Adipocyte (in vitro differentiated cells): ENCODE measurements at regions not wholly inside any gene's neighbourhood (a gene's known extent, or its start where the extent isn't known, plus 50 kb on each side); places are given as distances from the start of the nearest gene placed in this dataset.

Source experiments
- DNase-seq: peaks from one replicate; pipeline ENCODE4 v3.0.0-alpha.2; 2015; ENCODE audit warnings: low read depth
- H3K27me3 ChIP-seq: replicated peaks from 2 replicates; pipeline ENCODE4 v1.7.0; 2013; ENCODE audit warnings: mild to moderate bottlenecking, low read length, moderate library complexity; ENCODE audit not compliant: control insufficient read depth, insufficient read depth
- H3K36me3 ChIP-seq: 2 replicates; pipeline ENCODE4 v1.7.0; 2013; ENCODE audit warnings: low read length, mild to moderate bottlenecking, moderate library complexity; ENCODE audit not compliant: control insufficient read depth, insufficient read depth, severe bottlenecking
- H3K4me1 ChIP-seq: 2 replicates; pipeline ENCODE4 v1.7.0; 2013; ENCODE audit warnings: mild to moderate bottlenecking, low read length, moderate library complexity; ENCODE audit not compliant: control insufficient read depth, insufficient read depth
- H3K4me3 ChIP-seq: 2 replicates; pipeline ENCODE4 v1.7.0; 2013; ENCODE audit warnings: mild to moderate bottlenecking, low read length, moderate library complexity
- H3K9ac ChIP-seq: 2 replicates; pipeline ENCODE4 v1.7.0; 2013; ENCODE audit warnings: mild to moderate bottlenecking, low read length, moderate library complexity
- H3K9me3 ChIP-seq: 2 replicates; pipeline ENCODE4 v1.7.0; 2013; ENCODE audit warnings: mild to moderate bottlenecking, low read length, moderate library complexity; ENCODE audit not compliant: control insufficient read depth

- Histone ChIP-seq H3K4me1 (peaks cover 11% of the 10 kb centered on the region), H3K9ac (no peak overlapping the region), H3K27me3 (peaks cover 9% of the 10 kb centered on the region), H3K36me3 (no peaks in the 10 kb centered on the region), H3K4me3 (peak overlapping the region; percentile 13), H3K9me3 (peaks cover 7% of the 10 kb centered on the region)
- DNase-seq = peak; percentile 21
Measured at GRCh38 chr6:142500250-142500786, 198.5 kb downstream of the ADGRG6 start.

- H3K4me1 ChIP-seq = peaks cover 11% of the 10 kb centered on the region
- H3K9ac ChIP-seq = no peak overlapping the region
- no peak for DNase-seq
- peaks cover 7% of the 10 kb centered on the region for H3K9me3 ChIP-seq
- H3K36me3 ChIP-seq = no peaks in the 10 kb centered on the region
- no peak overlapping the region for H3K4me3 ChIP-seq
- H3K27me3 ChIP-seq = peaks cover 9% of the 10 kb centered on the region
Measured at GRCh38 chr6:142501795-142502194, 200.0 kb downstream of the ADGRG6 start.

GRCh38 chr6:142507065-142507464 is 205.3 kb downstream of the ADGRG6 start:
- Histone ChIP-seq H3K9ac (no peak overlapping the region), H3K9me3 (peaks cover 19% of the 10 kb centered on the region), H3K27me3 (peaks cover 17% of the 10 kb centered on the region), H3K4me3 (no peak overlapping the region), H3K4me1 (no peaks in the 10 kb centered on the region), H3K36me3 (no peaks in the 10 kb centered on the region)
- DNase-seq = no peak

- Histone ChIP-seq H3K27me3 (peaks cover 17% of the 10 kb centered on the region), H3K9me3 (peaks cover 12% of the 10 kb centered on the region), H3K9ac (no peak overlapping the region), H3K4me3 (no peak overlapping the region), H3K36me3 (no peaks in the 10 kb centered on the region), H3K4me1 (no peaks in the 10 kb centered on the region)
- no peak for DNase-seq
Measured at GRCh38 chr6:142510211-142510610, 208.4 kb downstream of the ADGRG6 start.

GRCh38 chr6:142518126-142518525 is 216.3 kb downstream of the ADGRG6 start:
- Histone ChIP-seq H3K4me3 (no peak overlapping the region), H3K9ac (no peak overlapping the region)
- no peak for DNase-seq

GRCh38 chr6:142518761-142519160 is 217.0 kb downstream of the ADGRG6 start:
- Histone ChIP-seq H3K9ac (no peak overlapping the region), H3K27me3 (no peaks in the 10 kb centered on the region), H3K9me3 (peaks cover 11% of the 10 kb centered on the region), H3K4me3 (no peak overlapping the region), H3K4me1 (peaks cover 2% of the 10 kb centered on the region), H3K36me3 (no peaks in the 10 kb centered on the region)
- DNase-seq = no peak

More at GRCh38 chr6:142518126-142518525, 216.3 kb downstream of the ADGRG6 start:
- H3K36me3 ChIP-seq = no peaks in the 10 kb centered on the region
- no peaks in the 10 kb centered on the region for H3K4me1 ChIP-seq
- peaks cover 11% of the 10 kb centered on the region for H3K9me3 ChIP-seq
- no peaks in the 10 kb centered on the region for H3K27me3 ChIP-seq

GRCh38 chr6:142521791-142522190 is 220.0 kb downstream of the ADGRG6 start:
- Histone ChIP-seq H3K9me3 (peaks cover 1% of the 10 kb centered on the region), H3K4me1 (peaks cover 2% of the 10 kb centered on the region), H3K27me3 (no peaks in the 10 kb centered on the region), H3K4me3 (no peak overlapping the region), H3K36me3 (no peaks in the 10 kb centered on the region), H3K9ac (no peak overlapping the region)
- no peak for DNase-seq

- no peak overlapping the region for H3K9ac ChIP-seq
- H3K27me3 ChIP-seq = no peaks in the 10 kb centered on the region
- no peaks in the 10 kb centered on the region for H3K9me3 ChIP-seq
- no peaks in the 10 kb centered on the region for H3K36me3 ChIP-seq
- peaks cover 2% of the 10 kb centered on the region for H3K4me1 ChIP-seq
- no peak overlapping the region for H3K4me3 ChIP-seq
- peak; percentile 68 for DNase-seq
Measured at GRCh38 chr6:142523515-142524375, 221.9 kb downstream of the ADGRG6 start.

- H3K9me3 ChIP-seq = peaks cover 8% of the 10 kb centered on the region
- no peaks in the 10 kb centered on the region for H3K36me3 ChIP-seq
- no peak for DNase-seq
- no peaks in the 10 kb centered on the region for H3K4me1 ChIP-seq
- no peaks in the 10 kb centered on the region for H3K27me3 ChIP-seq
- no peak overlapping the region for H3K9ac ChIP-seq
- H3K4me3 ChIP-seq = no peak overlapping the region
Measured at GRCh38 chr6:142530566-142530965, 228.8 kb downstream of the ADGRG6 start.

GRCh38 chr6:142531727-142532126 is 229.9 kb downstream of the ADGRG6 start:
- no peaks in the 10 kb centered on the region for H3K36me3 ChIP-seq
- DNase-seq = no peak
- no peaks in the 10 kb centered on the region for H3K4me1 ChIP-seq
- no peak overlapping the region for H3K4me3 ChIP-seq
- H3K27me3 ChIP-seq = no peaks in the 10 kb centered on the region
- peaks cover 8% of the 10 kb centered on the region for H3K9me3 ChIP-seq
- H3K9ac ChIP-seq = no peak overlapping the region

GRCh38 chr6:142534076-142534475 is 232.3 kb downstream of the ADGRG6 start:
- H3K4me1 ChIP-seq = no peaks in the 10 kb centered on the region
- no peaks in the 10 kb centered on the region for H3K36me3 ChIP-seq
- H3K4me3 ChIP-seq = no peak overlapping the region
- peaks cover 8% of the 10 kb centered on the region for H3K9me3 ChIP-seq
- no peaks in the 10 kb centered on the region for H3K27me3 ChIP-seq
- DNase-seq = no peak
- no peak overlapping the region for H3K9ac ChIP-seq
